Astrocyte of the spinal cord (primary cell): ENCODE measurements at regions not wholly inside any gene's neighbourhood (a gene's known extent, or its start where the extent isn't known, plus 50 kb on each side); places are given as distances from the start of the nearest gene placed in this dataset.
"Not testable (repeated sequence)": the region's sequence is repeated elsewhere in the genome, so short reads cannot be mapped to it uniquely, and the experiment has no call there.

ENCODE experiments used
- DNase-seq: peaks from one replicate; pipeline ENCODE4 v3.0.0; 2011; ENCODE audit warnings: low read depth, low spot score
- H3K4me3 ChIP-seq: 2 replicates; pipeline ENCODE4 v1.5.1; 2011; ENCODE audit warnings: low read depth, mild to moderate bottlenecking, low read length, moderate library complexity
- CTCF ChIP-seq: IDR thresholded peaks from 2 replicates; pipeline ENCODE4 v1.5.1; 2012; ENCODE audit warnings: low read depth, mild to moderate bottlenecking, low read length, inconsistent platforms
- in situ Hi-C: cut with HindIII; loops from 2 replicates; pipeline ENCODE4 v1.10.0; 2017; ENCODE audit warnings: low sequenced_read_pairs

DNA sequence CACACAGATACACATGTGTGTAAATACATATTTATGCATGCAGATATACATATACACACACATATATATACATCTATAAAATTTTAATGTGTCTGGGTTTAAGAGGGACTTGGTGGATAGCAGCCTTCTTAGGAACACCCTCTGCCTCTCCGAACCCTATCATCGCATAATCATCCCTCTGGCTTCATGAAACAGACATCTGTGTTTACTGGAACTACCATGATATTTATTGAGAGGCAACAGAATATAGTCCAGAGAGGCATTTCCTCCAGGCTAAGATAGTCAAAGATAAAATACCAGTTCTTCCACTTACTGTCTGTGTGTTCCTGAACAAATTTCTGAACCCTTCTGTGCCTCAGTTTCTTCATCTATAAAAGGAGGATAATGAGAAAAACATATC, 239.0 kb upstream of the FANCL start:
- DNase-seq: no peak
- in situ Hi-C loops: no loop called here
- no peak overlapping the region for H3K4me3 ChIP-seq
- TF ChIP-seq CTCF: no peak

DNA sequence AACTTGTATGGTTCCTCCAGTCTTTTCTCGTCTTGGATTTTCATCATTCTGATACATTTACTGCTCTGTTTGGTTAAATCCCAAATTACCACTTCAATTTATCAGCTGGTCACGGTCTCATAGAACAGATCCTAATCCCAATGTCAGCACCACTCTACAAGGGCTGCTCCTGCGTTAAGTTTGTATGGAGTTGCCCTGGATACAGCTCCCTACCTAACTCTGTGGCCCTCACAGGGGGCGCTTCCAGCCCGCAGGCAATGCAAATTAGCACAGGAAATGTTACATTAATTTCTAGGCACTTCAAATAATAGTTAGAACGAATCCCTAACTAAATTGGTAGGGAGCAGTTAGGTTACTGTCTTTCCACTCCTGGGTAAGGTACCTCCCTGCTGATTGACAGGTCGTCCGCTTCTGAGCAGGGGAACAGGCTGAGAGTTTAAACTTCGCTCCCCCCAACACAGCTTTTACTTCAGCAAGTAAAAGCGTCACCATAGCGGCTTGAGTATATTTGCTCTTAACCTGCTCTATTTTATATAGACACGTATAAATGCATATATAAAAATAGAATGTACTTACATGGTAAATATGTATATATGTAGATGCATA, 238.5 kb upstream of the FANCL start:
- no peak for TF ChIP-seq CTCF
- H3K4me3 ChIP-seq: no peak overlapping the region
- DNase-seq: no peak
- in situ Hi-C loops: no loop called here

DNA sequence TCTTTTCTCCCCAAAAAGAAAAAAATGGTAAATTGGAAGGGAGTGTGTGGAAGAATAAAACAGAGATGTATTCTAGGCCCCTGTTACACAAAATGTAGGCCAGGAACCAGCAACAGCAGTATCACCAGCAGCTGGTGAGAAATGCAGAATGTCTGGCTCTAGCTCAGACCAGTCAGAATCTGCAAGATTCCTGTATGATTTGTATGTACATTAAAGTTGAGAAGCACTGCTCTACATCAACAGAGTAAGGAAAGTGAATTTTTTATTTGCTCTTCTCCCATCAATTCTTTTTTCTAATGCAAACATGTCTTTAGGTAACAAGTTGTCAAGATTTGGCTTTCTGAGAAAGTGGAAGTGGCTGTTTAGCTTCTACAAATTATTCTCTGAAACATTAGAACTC, 235.4 kb upstream of the FANCL start:
- in situ Hi-C loops: no loop called here
- no peak for DNase-seq
- no peak overlapping the region for H3K4me3 ChIP-seq
- no peak for TF ChIP-seq CTCF

GRCh38 chr2:58475756-58476155, 234.6 kb upstream of the FANCL start:
- DNase-seq: no peak
- TF ChIP-seq CTCF: no peak
- no peak overlapping the region for H3K4me3 ChIP-seq
- in situ Hi-C loops: no loop called here

DNA sequence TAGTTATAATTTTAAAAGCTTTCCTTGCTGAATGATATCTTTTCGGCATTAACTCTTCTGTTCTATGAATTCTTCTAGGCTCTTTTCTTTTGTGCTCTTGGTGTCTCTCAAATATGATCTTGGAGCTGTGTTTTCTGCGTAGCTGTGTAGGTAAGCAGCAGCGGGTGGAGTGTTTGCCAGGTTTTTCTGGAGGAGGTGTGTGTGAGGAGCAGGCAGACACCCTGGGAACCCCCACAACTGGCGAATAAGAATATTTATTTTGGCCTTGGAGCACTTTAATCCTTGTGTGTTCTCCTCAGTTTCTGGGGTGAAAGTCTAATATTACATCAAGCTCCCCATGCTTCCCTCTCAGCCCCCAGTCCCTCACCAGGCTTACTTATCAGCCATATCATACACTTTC, 232.0 kb upstream of the FANCL start:
- no peak for DNase-seq
- no peak overlapping the region for H3K4me3 ChIP-seq
- in situ Hi-C loops: no loop called here
- no peak for TF ChIP-seq CTCF

- in situ Hi-C loops: no loop called here
Measured at GRCh38 chr2:58466804-58467203, 225.7 kb upstream of the FANCL start.

DNA sequence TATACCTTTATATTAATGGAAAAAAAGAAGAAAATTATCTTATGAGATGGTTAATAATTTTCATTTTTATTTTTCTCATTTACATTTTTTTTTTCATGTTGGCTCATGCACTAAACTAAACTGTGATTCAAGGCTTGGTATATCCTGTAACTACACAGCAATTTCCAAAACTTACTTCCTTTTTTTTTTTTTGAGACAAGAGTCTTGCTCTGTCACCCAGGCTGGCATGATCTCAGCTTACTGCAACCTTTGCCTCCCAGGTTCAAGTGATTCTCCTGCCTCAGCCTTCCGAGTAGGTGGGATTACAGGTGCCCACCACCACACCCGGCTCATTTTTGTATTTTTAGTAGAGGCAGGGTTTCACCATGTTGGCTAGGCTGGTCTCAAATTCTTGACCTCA, 224.9 kb upstream of the FANCL start:
- DNase-seq, in situ Hi-C loops, H3K4me3 ChIP-seq: not testable (repeated sequence)

More at GRCh38 chr2:58466804-58467203, 225.7 kb upstream of the FANCL start:
- no peak for DNase-seq
- TF ChIP-seq CTCF: no peak
- no peak overlapping the region for H3K4me3 ChIP-seq
